Activated B cell treated with CpG ODN at 0.5 μM for 24 hours (primary cell): ENCODE measurements at regions not wholly inside any gene's neighbourhood (a gene's known extent, or its start where the extent isn't known, plus 50 kb on each side); places are given as distances from the start of the nearest gene placed in this dataset.

Source experiments
- ATAC-seq: fragments of 200-7000 bp; cut with Tn5 transposase; one replicate; pipeline ENCODE4 v1.10.0; 2021; ENCODE audit warnings: low read depth, mild to moderate bottlenecking, moderate library complexity
- CTCF ChIA-PET: fragments of 350-600 bp; sonication (Branson Sonifier 250); formaldehyde crosslinking; loops from one replicate; lab custom pipeline; 2021; ENCODE audit warnings: antibody characterized with exemption; lab: Charles Lee
- POLR2A ChIA-PET: fragments of 350-600 bp; sonication (Branson Sonifier 250); formaldehyde crosslinking; loops from one replicate; lab custom pipeline; 2021; ENCODE audit warnings: antibody characterized with exemption; lab: Charles Lee
- DNase-seq: peaks from one replicate; pipeline ENCODE4 v3.0.0; 2022
- H3K27ac Mint-ChIP-seq: one replicate; pipeline ENCODE4 v1.8.0; 2020; ENCODE audit warnings: mixed read lengths
- H3K27me3 Mint-ChIP-seq: one replicate; pipeline ENCODE4 v1.8.0; 2021; ENCODE audit warnings: mixed read lengths
- H3K36me3 Mint-ChIP-seq: one replicate; pipeline ENCODE4 v1.8.0; 2021; ENCODE audit warnings: low read depth, mixed read lengths
- H3K4me1 Mint-ChIP-seq: one replicate; pipeline ENCODE4 v1.8.0; 2021; ENCODE audit warnings: mixed read lengths
- H3K4me3 Mint-ChIP-seq: one replicate; pipeline ENCODE4 v1.8.0; 2020; ENCODE audit warnings: mild to moderate bottlenecking, mixed read lengths
- H3K9me3 Mint-ChIP-seq: one replicate; pipeline ENCODE4 v1.8.0; 2020; ENCODE audit warnings: mixed read lengths
- intact Hi-C: fragments of 100-400 bp; cut with micrococcal nuclease; formaldehyde crosslinking; loops from one replicate; pipeline ENCODE4 v1.15.1; 2024
- TF ChIP-seq, protein P1 (sequence below): fragments of 200-600 bp; IDR thresholded peaks from one replicate; pipeline ENCODE4 v1.8.0; 2022; ENCODE audit warnings: antibody characterized with exemption, mild to moderate bottlenecking

DNA sequence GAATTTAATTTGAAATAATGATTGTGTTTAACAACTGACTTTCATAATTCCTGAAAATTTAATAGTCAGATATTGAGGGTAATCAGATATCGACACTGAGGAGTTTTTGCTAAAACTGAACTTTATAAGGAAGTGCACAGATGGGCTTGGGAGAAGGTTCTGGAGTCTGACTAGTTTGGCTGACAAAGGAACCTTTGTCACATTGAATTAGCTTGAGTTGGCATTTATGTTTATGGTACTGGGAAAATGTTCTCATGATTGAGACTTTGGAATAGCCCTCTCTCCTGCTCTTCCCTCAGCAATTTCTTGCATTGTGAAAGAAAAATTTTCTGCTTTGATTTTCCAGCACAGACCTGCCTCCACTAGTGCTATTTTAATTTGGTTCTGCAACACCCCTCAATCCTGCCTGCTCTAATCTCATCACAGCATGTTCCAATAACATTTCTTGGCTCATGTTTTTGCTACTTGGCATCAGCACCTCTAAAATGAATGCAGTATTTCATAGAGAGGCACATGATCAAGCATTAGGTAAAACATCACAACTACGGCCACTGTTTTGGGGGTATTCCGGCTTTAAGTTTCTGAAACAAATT lies 133.9 kb upstream of the FSHR start:
- DNase-seq (no peak), ATAC-seq (no peak)
- peaks cover 5% of the 10 kb centered on the region for H3K9me3 Mint-ChIP-seq
- no peaks in the 10 kb centered on the region for H3K27me3 Mint-ChIP-seq
- no peaks in the 10 kb centered on the region for H3K4me1 Mint-ChIP-seq
- H3K36me3 Mint-ChIP-seq = no peaks in the 10 kb centered on the region
- POLR2A ChIA-PET = no interaction called here
- CTCF ChIA-PET = no interaction called here
- no peak overlapping the region for H3K27ac Mint-ChIP-seq
- H3K4me3 Mint-ChIP-seq = no peak overlapping the region
- intact Hi-C loops = no loop called here
- TF ChIP-seq, protein P1, sequence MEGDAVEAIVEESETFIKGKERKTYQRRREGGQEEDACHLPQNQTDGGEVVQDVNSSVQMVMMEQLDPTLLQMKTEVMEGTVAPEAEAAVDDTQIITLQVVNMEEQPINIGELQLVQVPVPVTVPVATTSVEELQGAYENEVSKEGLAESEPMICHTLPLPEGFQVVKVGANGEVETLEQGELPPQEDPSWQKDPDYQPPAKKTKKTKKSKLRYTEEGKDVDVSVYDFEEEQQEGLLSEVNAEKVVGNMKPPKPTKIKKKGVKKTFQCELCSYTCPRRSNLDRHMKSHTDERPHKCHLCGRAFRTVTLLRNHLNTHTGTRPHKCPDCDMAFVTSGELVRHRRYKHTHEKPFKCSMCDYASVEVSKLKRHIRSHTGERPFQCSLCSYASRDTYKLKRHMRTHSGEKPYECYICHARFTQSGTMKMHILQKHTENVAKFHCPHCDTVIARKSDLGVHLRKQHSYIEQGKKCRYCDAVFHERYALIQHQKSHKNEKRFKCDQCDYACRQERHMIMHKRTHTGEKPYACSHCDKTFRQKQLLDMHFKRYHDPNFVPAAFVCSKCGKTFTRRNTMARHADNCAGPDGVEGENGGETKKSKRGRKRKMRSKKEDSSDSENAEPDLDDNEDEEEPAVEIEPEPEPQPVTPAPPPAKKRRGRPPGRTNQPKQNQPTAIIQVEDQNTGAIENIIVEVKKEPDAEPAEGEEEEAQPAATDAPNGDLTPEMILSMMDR = no peak

DNA sequence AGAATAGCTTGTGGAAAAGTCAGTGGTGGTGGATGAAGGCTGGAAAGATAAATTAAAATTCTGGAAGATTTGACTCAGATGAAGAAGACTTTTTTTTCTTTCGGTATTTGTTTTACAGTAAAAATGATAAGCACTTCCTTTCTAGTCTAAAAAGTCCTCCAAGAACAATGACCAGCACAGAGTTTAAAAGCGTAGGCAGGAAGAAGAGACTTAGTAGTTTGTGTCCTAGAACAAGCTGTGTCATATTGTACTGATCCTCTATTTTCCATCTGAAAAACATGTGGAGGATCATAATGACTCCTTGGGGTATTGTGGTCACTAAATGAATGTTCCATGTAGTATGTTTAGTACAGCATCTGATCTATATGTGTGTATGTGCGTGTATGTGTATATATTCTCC lies 132.4 kb upstream of the FSHR start:
- ChIA-PET POLR2A (no interaction called here), CTCF (no interaction called here)
- Mint-ChIP-seq H3K27ac (no peak overlapping the region), H3K27me3 (no peaks in the 10 kb centered on the region), H3K9me3 (peaks cover 2% of the 10 kb centered on the region), H3K4me3 (no peak overlapping the region), H3K4me1 (no peaks in the 10 kb centered on the region), H3K36me3 (no peaks in the 10 kb centered on the region)
- intact Hi-C loops = no loop called here
- TF ChIP-seq, protein P1 = no peak
- ATAC-seq = no peak
- no peak for DNase-seq

DNA sequence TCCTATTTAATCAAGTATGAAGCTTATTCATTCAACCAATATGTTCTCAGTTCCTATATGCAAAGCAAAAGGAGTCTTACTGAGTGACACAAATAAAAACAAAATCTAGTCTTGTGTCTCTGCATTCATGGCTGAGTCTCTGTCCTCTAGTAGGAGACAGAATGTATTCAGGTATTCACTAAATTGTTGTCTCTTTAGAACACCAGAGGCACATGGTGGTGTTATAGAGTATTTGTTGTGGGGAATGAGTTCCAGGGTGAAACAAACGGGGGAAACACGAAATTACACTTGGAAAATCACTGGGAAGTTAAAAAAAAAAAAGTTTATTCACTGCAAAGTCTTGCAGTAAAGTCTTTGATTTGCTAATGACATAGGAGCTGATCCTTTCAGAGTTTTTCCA lies 131.7 kb upstream of the FSHR start:
- intact Hi-C loops = no loop called here
- ChIA-PET CTCF (no interaction called here), POLR2A (no interaction called here)
- Mint-ChIP-seq H3K27me3 (no peaks in the 10 kb centered on the region), H3K36me3 (no peaks in the 10 kb centered on the region), H3K27ac (no peak overlapping the region), H3K4me1 (no peaks in the 10 kb centered on the region), H3K9me3 (no peaks in the 10 kb centered on the region), H3K4me3 (no peak overlapping the region)
- TF ChIP-seq, protein P1 = no peak
- DNase-seq = no peak
- ATAC-seq = no peak

DNA sequence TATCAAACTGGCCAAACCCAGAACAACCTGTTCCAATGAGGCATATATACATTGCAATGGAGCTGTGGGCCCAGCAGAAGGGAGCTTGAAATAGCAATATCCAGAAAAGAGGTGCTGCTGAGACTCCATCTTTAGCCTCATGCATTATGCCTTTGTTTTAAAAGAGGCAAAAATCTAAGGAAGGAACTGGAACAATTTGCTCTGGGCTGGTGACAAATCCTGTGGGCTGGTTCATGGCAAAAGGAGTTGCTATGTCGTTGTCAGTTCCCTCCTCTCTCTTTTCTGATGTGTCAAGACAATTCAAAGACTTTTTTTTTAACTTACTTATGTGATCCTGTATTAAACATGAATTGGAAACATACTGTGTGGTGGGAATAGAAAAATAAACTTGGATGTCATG lies 124.2 kb upstream of the FSHR start:
- ATAC-seq (no peak), DNase-seq (no peak)
- POLR2A ChIA-PET = no interaction called here
- no peaks in the 10 kb centered on the region for H3K36me3 Mint-ChIP-seq
- H3K27ac Mint-ChIP-seq = no peak overlapping the region
- TF ChIP-seq, protein P1 = no peak
- no peaks in the 10 kb centered on the region for H3K27me3 Mint-ChIP-seq
- CTCF ChIA-PET = no interaction called here
- no peaks in the 10 kb centered on the region for H3K4me1 Mint-ChIP-seq
- peaks cover 8% of the 10 kb centered on the region for H3K9me3 Mint-ChIP-seq
- no peak overlapping the region for H3K4me3 Mint-ChIP-seq
- intact Hi-C loops = no loop called here

DNA sequence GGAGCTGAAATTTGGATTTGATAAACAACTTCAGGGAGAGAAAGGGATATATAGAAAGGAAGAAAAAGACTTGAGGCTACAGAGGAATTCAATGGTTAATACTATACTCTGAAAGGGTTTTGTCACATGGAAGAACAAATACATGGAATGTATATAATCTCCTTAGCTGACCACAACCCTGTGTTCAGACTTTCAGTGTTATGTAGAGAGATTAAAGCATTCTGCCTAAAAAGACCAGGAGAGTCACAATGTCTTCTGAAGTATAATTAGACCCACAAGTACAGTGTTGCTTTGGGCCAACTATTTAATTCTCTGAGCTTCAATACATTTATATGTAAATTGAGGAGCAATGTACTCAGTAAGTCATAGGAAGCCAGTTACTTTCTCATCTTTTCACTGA lies 123.8 kb upstream of the FSHR start:
- H3K27ac Mint-ChIP-seq = no peak overlapping the region
- CTCF ChIA-PET = no interaction called here
- no peaks in the 10 kb centered on the region for H3K36me3 Mint-ChIP-seq
- H3K4me3 Mint-ChIP-seq = no peak overlapping the region
- intact Hi-C loops = no loop called here
- H3K9me3 Mint-ChIP-seq = peaks cover 8% of the 10 kb centered on the region
- no peak for ATAC-seq
- H3K27me3 Mint-ChIP-seq = no peaks in the 10 kb centered on the region
- no peaks in the 10 kb centered on the region for H3K4me1 Mint-ChIP-seq
- TF ChIP-seq, protein P1 = no peak
- POLR2A ChIA-PET = no interaction called here
- no peak for DNase-seq
